C4-2B (cell line): ENCODE measurements at regions not wholly inside any gene's neighbourhood (a gene's known extent, or its start where the extent isn't known, plus 50 kb on each side); places are given as distances from the start of the nearest gene placed in this dataset.

Experiments used
- CTCF ChIP-seq: fragments of 450-650 bp; conservative IDR thresholded peaks from 2 replicates; pipeline ENCODE4 v1.5.1; 2017; ENCODE audit warnings: mild to moderate bottlenecking
- ZFX ChIP-seq: fragments of 450-650 bp; IDR thresholded peaks from 2 replicates; pipeline ENCODE4 v1.6.1; 2017

- TF ChIP-seq CTCF (no peak), ZFX (no peak)
These were observed 59.2 kb upstream of the FZD7 start for GRCh38 chr2:201974171-201975100.
